HEK293 (cell line): ENCODE measurements at regions not wholly inside any gene's neighbourhood (a gene's known extent, or its start where the extent isn't known, plus 50 kb on each side); places are given as distances from the start of the nearest gene placed in this dataset.

Experiments
- CTCF ChIA-PET: fragments of 350-600 bp; formaldehyde crosslinking; extraction: SDS; loops from one replicate; lab custom pipeline; 2021; ENCODE audit warnings: antibody characterized with exemption; lab: Yijun Ruan, JAX
- POLR2A ChIA-PET: fragments of 300-600 bp; formaldehyde crosslinking; extraction: SDS; loops from one replicate; lab custom pipeline; 2020; ENCODE audit warnings: antibody characterized with exemption, inconsistent platforms; lab: Yijun Ruan, JAX
- H3K27ac ChIP-seq: fragments of 200-500 bp; sonication (Bioruptor generic); 2 replicates; pipeline ENCODE4 v1.5.1; 2014; ENCODE audit warnings: low read depth, low read length, control low read depth, inconsistent platforms; ENCODE audit errors: extremely low read depth
- H3K36me3 ChIP-seq, 2 experiments: fragments of 200-500 bp in 1 of 2; sonication (Bioruptor generic) in 1 of 2; 1 replicate in 1 of 2; 2 replicates in 1 of 2; pipeline ENCODE4 v1.5.1; 2014 to 2017; ENCODE audit warnings: inconsistent platforms in 2 of 2, low read length in 2 of 2; ENCODE audit not compliant: control insufficient read depth in 2 of 2, insufficient read depth in 1 of 2
- H3K4me1 ChIP-seq: fragments of 200-500 bp; sonication (Bioruptor generic); 2 replicates; pipeline ENCODE4 v1.5.1; 2014; ENCODE audit warnings: mild to moderate bottlenecking, low read length, inconsistent platforms; ENCODE audit not compliant: control insufficient read depth, insufficient read depth
- H3K4me3 ChIP-seq: 2 replicates; pipeline ENCODE4 v1.5.1; 2011; ENCODE audit warnings: low read depth, mild to moderate bottlenecking, control low read depth, low read length, moderate library complexity
- H3K9me3 ChIP-seq: fragments of 200-500 bp; sonication (Bioruptor generic); 2 replicates; pipeline ENCODE4 v1.5.1; 2014; ENCODE audit warnings: low read depth, low read length, inconsistent platforms; ENCODE audit not compliant: control insufficient read depth, insufficient read depth
- AEBP2 ChIP-seq: fragments of 450-650 bp; formaldehyde crosslinking; IDR thresholded peaks from 2 replicates; pipeline ENCODE4 v1.5.1; 2016; ENCODE audit warnings: missing biosample characterization, missing genetic modification characterization, borderline replicate concordance
- GLI4 ChIP-seq: fragments of 450-650 bp; formaldehyde crosslinking; IDR thresholded peaks from 2 replicates; pipeline ENCODE4 v1.5.1; 2016; ENCODE audit warnings: missing biosample characterization, missing genetic modification characterization
- KLF1 ChIP-seq: fragments of 450-650 bp; formaldehyde crosslinking; IDR thresholded peaks from 2 replicates; pipeline ENCODE4 v1.5.1; 2016; ENCODE audit warnings: missing biosample characterization, missing genetic modification characterization
- TRIM28 ChIP-seq: IDR thresholded peaks from 2 replicates; pipeline ENCODE4 v1.6.1; 2011; ENCODE audit warnings: low read length, control low read depth, borderline replicate concordance
- WT1 ChIP-seq: fragments of 450-650 bp; formaldehyde crosslinking; IDR thresholded peaks from 2 replicates; pipeline ENCODE4 v1.5.1; 2016; ENCODE audit warnings: missing biosample characterization, missing genetic modification characterization
- ZFP3 ChIP-seq: fragments of 450-650 bp; formaldehyde crosslinking; IDR thresholded peaks from 2 replicates; pipeline ENCODE4 v1.5.1; 2016; ENCODE audit warnings: low read depth, missing biosample characterization, missing genetic modification characterization
- ZNF148 ChIP-seq: fragments of 450-650 bp; formaldehyde crosslinking; IDR thresholded peaks from 2 replicates; pipeline ENCODE4 v1.5.0; 2017; ENCODE audit warnings: missing biosample characterization, missing genetic modification characterization, borderline replicate concordance
- ZNF157 ChIP-seq: fragments of 450-650 bp; formaldehyde crosslinking; IDR thresholded peaks from 2 replicates; pipeline ENCODE4 v1.5.1; 2016; ENCODE audit warnings: missing biosample characterization, missing genetic modification characterization
- ZNF18 ChIP-seq: fragments of 450-650 bp; formaldehyde crosslinking; IDR thresholded peaks from 2 replicates; pipeline ENCODE4 v1.5.1; 2016; ENCODE audit warnings: missing biosample characterization, missing genetic modification characterization
- ZNF239 ChIP-seq: fragments of 450-650 bp; formaldehyde crosslinking; IDR thresholded peaks from 2 replicates; pipeline ENCODE4 v1.5.1; 2016; ENCODE audit warnings: missing biosample characterization, missing genetic modification characterization
- ZNF311 ChIP-seq: fragments of 450-650 bp; formaldehyde crosslinking; IDR thresholded peaks from 2 replicates; pipeline ENCODE4 v1.5.1; 2017; ENCODE audit warnings: missing biosample characterization, missing genetic modification characterization, borderline replicate concordance
- ZNF366 ChIP-seq: fragments of 450-650 bp; formaldehyde crosslinking; conservative IDR thresholded peaks from 2 replicates; pipeline ENCODE4 v1.5.1; 2016; ENCODE audit warnings: missing biosample characterization, missing genetic modification characterization
- ZNF37A ChIP-seq: fragments of 450-650 bp; IDR thresholded peaks from 2 replicates; pipeline ENCODE4 v1.5.1; 2018; ENCODE audit warnings: missing biosample characterization, missing genetic modification characterization
- ZNF398 ChIP-seq: fragments of 450-650 bp; formaldehyde crosslinking; IDR thresholded peaks from 2 replicates; pipeline ENCODE4 v1.5.1; 2017; ENCODE audit warnings: missing biosample characterization, missing genetic modification characterization
- ZNF518A ChIP-seq: fragments of 450-650 bp; formaldehyde crosslinking; conservative IDR thresholded peaks from 2 replicates; pipeline ENCODE4 v1.5.1; 2016; ENCODE audit warnings: low read depth, missing biosample characterization, missing genetic modification characterization
- ZNF704 ChIP-seq: fragments of 450-650 bp; formaldehyde crosslinking; IDR thresholded peaks from 2 replicates; pipeline ENCODE4 v1.5.1; 2016; ENCODE audit warnings: missing biosample characterization, missing genetic modification characterization
- ZSCAN23 ChIP-seq: fragments of 450-650 bp; formaldehyde crosslinking; IDR thresholded peaks from 2 replicates; pipeline ENCODE4 v1.5.1; 2016; ENCODE audit warnings: missing biosample characterization, missing genetic modification characterization

- no peak overlapping the region for H3K27ac ChIP-seq
- POLR2A ChIA-PET, result no interaction called here
- no peaks in the 10 kb centered on the region for H3K9me3 ChIP-seq
- no peaks in the 10 kb centered on the region for H3K4me1 ChIP-seq
- H3K4me3 ChIP-seq, result no peak overlapping the region
- CTCF ChIA-PET, result interaction anchor here (0.6 kb wide), 1 partner anchor 490 kb away, joined by 4 read pairs; no protein-coding TSS in a partner anchor
- TF ChIP-seq ZNF311 (tag by site-specific recombination), result no peak
- TF ChIP-seq, all 188 proteins: peak for 0
- H3K36me3 ChIP-seq, result peaks cover 0 to 40% of the 10 kb centered on the region in 2 experiments; a peak in 1 of 3 replicates
Measured at GRCh38 chr19:5222821-5223321, 117.7 kb downstream of the PTPRS start.

- Histone ChIP-seq H3K36me3 (peaks cover 3 to 47% of the 10 kb centered on the region in 2 experiments; a peak in 2 of 3 replicates), H3K4me1 (no peaks in the 10 kb centered on the region), H3K9me3 (no peaks in the 10 kb centered on the region), H3K4me3 (no peak overlapping the region), H3K27ac (no peak overlapping the region)
- ChIA-PET CTCF (no interaction called here), POLR2A (no interaction called here)
- TF ChIP-seq ZNF157 (tag by site-specific recombination) (no peak), ZNF366 (tag by site-specific recombination) (no peak), GLI4 (no peak), ZSCAN23 (tag by site-specific recombination) (no peak), ZNF37A (tag by site-specific recombination) (no peak), ZNF398 (tag by site-specific recombination) (no peak), ZNF704 (tag by site-specific recombination) (no peak)
- TF ChIP-seq, all 188 proteins: peak for 0
Measured at GRCh38 chr19:5222178-5222577, 118.4 kb downstream of the PTPRS start.

GRCh38 chr19:5220866-5221265 lies 119.7 kb downstream of the PTPRS start:
- H3K36me3 ChIP-seq, result peaks cover 4 to 60% of the 10 kb centered on the region in 2 experiments; a peak in 2 of 3 replicates
- no peaks in the 10 kb centered on the region for H3K4me1 ChIP-seq
- no peak overlapping the region for H3K27ac ChIP-seq
- H3K9me3 ChIP-seq, result no peaks in the 10 kb centered on the region
- CTCF ChIA-PET, result no interaction called here
- H3K4me3 ChIP-seq, result no peak overlapping the region
- POLR2A ChIA-PET, result no interaction called here
- TF ChIP-seq WT1 (tag by site-specific recombination), result no peak
- TF ChIP-seq TRIM28, result no peak
- no peak for TF ChIP-seq ZNF148 (tag by site-specific recombination)
- no peak for TF ChIP-seq AEBP2 (tag by site-specific recombination)
- TF ChIP-seq ZNF18 (tag by site-specific recombination), result no peak
- TF ChIP-seq ZNF239 (tag by site-specific recombination), result no peak
- no peak for TF ChIP-seq ZNF518A
- no peak for TF ChIP-seq ZFP3 (tag by site-specific recombination)
- TF ChIP-seq KLF1 (tag by site-specific recombination), result no peak
